ENCODE measurements at regions not wholly inside any gene's neighbourhood (a gene's known extent, or its start where the extent isn't known, plus 50 kb on each side); places are given as distances from the start of the nearest gene placed in this dataset.

GRCh38 chrX:37946197-37946596 lies 60.2 kb upstream of the SYTL5 start:
- TF ChIP-seq POLR2A (IDR thresholded peaks at IDR 0.05; ENCODE audit: low read length): no peak
- TF ChIP-seq GATA1 (IDR thresholded peaks at IDR 0.05; ENCODE audit: low read depth, low read length): no peak

Data from erythroblast (primary cell).